COLO668 (cell line): ENCODE measurements at regions not wholly inside any gene's neighbourhood (a gene's known extent, or its start where the extent isn't known, plus 50 kb on each side); places are given as distances from the start of the nearest gene placed in this dataset.

Experiments used
- DNase-seq: peaks from one replicate; lab custom pipeline; 2025; ENCODE audit not compliant: unreplicated experiment; lab: John Stamatoyannopoulos, UW

GRCh38 chr1:5505944-5506343 is 486.3 kb downstream of the NPHP4 start:
- DNase-seq, result no peak

- no peak for DNase-seq
Measured at GRCh38 chr1:5504364-5504740, 487.9 kb downstream of the NPHP4 start.

- no peak for DNase-seq
Measured at GRCh38 chr1:5503556-5504363, 488.5 kb downstream of the NPHP4 start.

DNA sequence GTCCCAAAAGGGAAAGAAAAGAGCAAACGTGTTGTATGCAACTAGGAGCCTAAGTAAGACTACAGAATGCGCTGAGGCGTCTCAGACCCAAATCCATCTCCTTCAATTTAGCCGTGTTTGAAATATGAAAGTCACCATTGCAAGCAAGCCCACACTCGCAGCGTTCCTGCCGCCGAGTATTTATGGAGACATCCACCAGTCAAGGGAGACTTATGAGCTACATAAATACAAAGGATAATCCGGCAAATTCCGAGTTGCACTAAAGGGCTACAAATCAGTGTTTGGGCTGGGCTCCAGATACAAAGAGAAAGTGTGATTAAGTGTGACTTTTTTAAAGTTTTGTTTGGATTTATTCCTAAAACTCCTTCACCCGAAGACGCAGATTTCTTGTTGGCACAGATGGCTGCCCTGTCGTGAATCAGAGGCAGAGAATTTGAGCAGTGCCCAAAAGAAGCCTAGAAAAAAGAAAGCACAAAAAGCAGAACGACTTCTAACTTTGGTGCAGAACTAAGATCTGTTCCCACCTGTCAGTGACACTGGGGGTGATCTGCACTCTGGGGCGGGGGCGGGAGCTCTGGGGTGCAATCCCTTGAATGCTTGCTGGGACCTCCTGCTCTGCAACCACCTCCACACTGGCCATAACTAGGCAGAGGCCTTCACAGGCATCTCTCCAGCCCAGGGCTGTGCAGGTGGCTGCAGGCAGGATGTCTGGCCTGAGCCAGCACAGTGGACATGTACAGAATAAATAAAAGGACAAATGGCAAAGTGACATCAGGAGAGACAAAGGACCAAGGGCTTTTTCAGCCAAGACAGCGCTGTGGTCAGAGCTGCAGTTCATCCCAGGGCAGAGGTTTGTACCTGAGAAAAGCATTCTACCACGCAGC is 489.7 kb downstream of the NPHP4 start:
- DNase-seq, result no peak

- DNase-seq, result peak; percentile 65
Measured at GRCh38 chr1:5501206-5501930, 490.9 kb downstream of the NPHP4 start.

DNA sequence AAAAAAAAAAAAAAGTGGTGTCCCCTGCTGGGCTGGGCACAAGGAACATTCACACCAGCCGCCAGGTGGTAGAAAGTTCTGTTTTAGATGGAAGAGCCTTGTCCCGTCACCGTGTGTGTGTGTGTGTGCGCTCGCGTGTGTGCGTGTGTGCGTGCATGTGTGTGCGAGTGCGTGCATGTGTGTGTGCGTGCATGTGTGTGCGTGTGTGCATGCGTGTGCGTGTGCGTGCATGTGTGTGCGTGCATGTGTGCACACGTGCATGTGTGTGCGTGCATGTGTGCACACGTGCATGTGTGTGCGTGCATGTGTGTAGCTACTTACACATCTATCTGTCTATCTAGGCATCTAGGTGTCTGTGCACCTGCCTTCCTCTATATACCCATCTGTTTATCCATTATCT is 491.7 kb downstream of the NPHP4 start:
- DNase-seq, result no peak

DNA sequence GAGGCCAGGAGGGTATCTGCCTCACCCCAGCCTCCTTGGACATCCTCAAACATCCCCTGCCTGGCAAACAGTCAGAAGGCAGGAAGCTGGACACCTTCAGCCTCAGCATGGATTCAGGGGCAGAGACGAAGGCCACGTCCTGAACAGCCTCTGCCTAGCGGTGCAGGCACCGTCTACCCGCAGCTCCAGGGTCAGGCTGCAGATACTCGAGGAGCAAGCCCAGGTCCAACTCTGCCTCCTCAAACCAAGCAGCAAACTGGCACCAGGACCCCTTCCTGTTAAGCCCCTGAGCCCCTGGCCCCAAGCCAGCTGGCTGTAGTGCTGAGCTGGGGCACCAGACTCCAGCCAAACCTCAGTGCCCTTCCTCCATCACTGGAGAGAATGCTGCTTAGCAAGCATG is 494.7 kb downstream of the NPHP4 start:
- no peak for DNase-seq

- DNase-seq, result no peak
Measured at GRCh38 chr1:5495596-5496410, 496.4 kb downstream of the NPHP4 start.

- no peak for DNase-seq
Measured at GRCh38 chr1:5494518-5494917, 497.7 kb downstream of the NPHP4 start.

- DNase-seq, result no peak
Measured at GRCh38 chr1:5493851-5494311, 498.3 kb downstream of the NPHP4 start.

GRCh38 chr1:5493275-5493674 is 498.9 kb downstream of the NPHP4 start:
- DNase-seq, result no peak

- DNase-seq, result peak; percentile 68
Measured at GRCh38 chr1:5492846-5493245, 499.4 kb downstream of the NPHP4 start.

GRCh38 chr1:5491207-5491904 is 500.9 kb downstream of the NPHP4 start:
- DNase-seq, result no peak

GRCh38 chr1:5490635-5491034 is 501.6 kb downstream of the NPHP4 start:
- DNase-seq, result no peak

DNA sequence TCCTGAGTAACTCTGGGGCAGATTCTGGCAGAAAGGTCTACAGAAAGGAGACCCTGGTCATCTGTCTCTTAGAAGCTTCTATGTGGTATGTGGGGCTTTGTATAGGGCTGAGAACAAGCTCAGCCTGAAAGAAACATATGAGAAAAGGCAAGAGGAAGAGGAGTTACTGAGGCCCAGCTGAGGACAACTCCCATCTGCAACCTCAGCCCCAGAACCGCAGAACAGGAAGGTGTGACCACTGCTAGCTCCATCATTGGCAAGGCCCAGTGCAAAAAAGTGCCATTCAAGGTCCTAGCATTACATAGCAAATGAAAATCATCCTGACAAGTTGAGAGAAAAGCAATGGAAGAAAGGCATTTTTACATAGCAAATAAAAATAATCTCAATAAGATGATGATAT is 503.8 kb downstream of the NPHP4 start:
- no peak for DNase-seq

GRCh38 chr1:5485968-5486696 is 506.1 kb downstream of the NPHP4 start:
- DNase-seq, result peak; percentile 89

GRCh38 chr1:5485436-5485835 is 506.8 kb downstream of the NPHP4 start:
- no peak for DNase-seq

- DNase-seq, result no peak
Measured at GRCh38 chr1:5484451-5485165, 507.6 kb downstream of the NPHP4 start.

DNA sequence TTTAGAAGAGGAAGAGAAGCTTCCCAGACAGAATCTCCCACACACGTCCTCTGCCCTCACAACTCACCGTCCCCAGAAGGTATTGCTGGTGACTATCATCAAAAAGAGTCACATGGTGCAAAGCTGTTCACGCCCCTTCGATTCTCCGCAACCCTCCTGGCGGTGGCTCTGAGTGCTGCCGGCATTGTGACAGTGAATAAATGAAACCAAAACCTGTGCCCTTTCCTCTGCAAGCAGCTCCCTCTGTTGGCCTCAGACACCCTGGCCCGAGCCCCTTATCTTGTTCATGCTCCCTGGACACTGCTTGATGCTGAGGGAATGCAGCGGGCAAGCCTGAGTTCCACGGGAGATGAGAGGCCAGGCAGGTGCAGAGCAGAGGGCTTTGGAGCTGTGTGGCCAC is 510.3 kb downstream of the NPHP4 start:
- DNase-seq, result no peak
